ENCODE measurements at regions not wholly inside any gene's neighbourhood (a gene's known extent, or its start where the extent isn't known, plus 50 kb on each side); places are given as distances from the start of the nearest gene placed in this dataset.
"Not testable (repeated sequence)": the region's sequence is repeated elsewhere in the genome, so short reads cannot be mapped to it uniquely, and the experiment has no call there.

DNA sequence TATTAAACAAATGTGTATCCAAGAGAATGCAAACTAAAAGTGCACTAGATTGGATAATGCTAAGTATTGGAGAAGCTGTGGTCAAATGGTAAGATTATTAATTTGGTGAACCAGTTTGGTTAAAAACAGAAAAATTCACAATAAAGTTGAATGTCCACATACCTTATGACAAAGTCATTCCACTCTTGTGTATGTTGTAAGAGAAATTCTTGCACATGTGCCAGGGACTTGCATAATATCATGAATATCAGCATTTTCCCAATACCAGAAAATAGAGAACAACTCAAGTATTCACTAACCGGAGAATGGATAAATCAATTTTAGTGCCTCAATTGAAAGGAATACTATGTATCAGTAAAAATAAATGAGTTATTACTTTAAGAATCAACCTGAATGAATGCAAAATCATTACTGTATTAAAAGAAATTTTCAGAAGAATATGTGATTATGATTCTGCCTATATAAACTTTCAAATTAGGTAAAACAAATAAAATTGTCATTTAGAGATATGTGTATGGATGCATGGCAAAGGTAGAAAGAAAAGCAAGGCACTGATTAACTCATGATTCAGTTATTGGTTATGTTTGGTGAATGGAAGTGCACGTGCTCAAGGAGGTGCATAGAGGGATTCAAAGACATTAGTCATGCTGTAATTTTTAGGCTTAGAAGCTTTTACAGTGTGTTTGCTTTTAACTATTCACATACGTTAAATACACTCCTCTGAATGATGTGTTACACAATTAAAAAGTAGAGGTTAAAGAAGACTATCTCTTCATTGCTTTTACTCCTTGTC is 217.4 kb upstream of the KCNK2 start:
- WGBS = 67% methylated on average over 3 of the region's 3 CpGs
- H3K4me1 ChIP-seq (ENCODE audit: control insufficient read depth in 4 of 4, insufficient read depth in 4 of 4, low read length in 3 of 4) = no peaks in the 10 kb centered on the region
- DNase-seq (ENCODE audit: low spot score) = no peak
- peaks cover 0 to 3% (median 0%) of the 10 kb centered on the region in 4 donors for H3K27me3 ChIP-seq (ENCODE audit: control insufficient read depth in 4 of 4, insufficient read depth in 4 of 4, low read length in 3 of 4)
- no peaks in the 10 kb centered on the region for H3K36me3 ChIP-seq (ENCODE audit: control insufficient read depth in 4 of 4, insufficient read depth in 3 of 4, low read depth in 1 of 4, low read length in 3 of 4)
- H3K9me3 ChIP-seq (ENCODE audit: control insufficient read depth in 4 of 4, low read length in 3 of 4) = no peaks in the 10 kb centered on the region
- H3K4me3 ChIP-seq (ENCODE audit: low read depth in 1 of 3, low read length in 3 of 3) = no peak overlapping the region
- no peak for TF ChIP-seq EGR1 (IDR thresholded peaks at IDR 0.05; ENCODE audit: low read depth in 2 of 2)
- no peak for TF ChIP-seq HNF4G (IDR thresholded peaks at IDR 0.05)
- TF ChIP-seq FOXA2 (IDR thresholded peaks at IDR 0.05) = no peak
- TF ChIP-seq HNF4A (conservative IDR thresholded peaks at IDR 0.05) = no peak
- TF ChIP-seq NR2F2 (IDR thresholded peaks at IDR 0.05) = no peak
- TF ChIP-seq TAF1 (conservative IDR thresholded peaks at IDR 0.05) = no peak
- TF ChIP-seq, protein P1, sequence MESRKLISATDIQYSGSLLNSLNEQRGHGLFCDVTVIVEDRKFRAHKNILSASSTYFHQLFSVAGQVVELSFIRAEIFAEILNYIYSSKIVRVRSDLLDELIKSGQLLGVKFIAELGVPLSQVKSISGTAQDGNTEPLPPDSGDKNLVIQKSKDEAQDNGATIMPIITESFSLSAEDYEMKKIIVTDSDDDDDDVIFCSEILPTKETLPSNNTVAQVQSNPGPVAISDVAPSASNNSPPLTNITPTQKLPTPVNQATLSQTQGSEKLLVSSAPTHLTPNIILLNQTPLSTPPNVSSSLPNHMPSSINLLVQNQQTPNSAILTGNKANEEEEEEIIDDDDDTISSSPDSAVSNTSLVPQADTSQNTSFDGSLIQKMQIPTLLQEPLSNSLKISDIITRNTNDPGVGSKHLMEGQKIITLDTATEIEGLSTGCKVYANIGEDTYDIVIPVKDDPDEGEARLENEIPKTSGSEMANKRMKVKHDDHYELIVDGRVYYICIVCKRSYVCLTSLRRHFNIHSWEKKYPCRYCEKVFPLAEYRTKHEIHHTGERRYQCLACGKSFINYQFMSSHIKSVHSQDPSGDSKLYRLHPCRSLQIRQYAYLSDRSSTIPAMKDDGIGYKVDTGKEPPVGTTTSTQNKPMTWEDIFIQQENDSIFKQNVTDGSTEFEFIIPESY (IDR thresholded peaks at IDR 0.05) = no peak
- no peak for TF ChIP-seq RXRA (IDR thresholded peaks at IDR 0.05)
- TF ChIP-seq, protein P2, sequence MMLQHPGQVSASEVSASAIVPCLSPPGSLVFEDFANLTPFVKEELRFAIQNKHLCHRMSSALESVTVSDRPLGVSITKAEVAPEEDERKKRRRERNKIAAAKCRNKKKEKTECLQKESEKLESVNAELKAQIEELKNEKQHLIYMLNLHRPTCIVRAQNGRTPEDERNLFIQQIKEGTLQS (IDR thresholded peaks at IDR 0.05) = no peak
- TF ChIP-seq, protein P3, sequence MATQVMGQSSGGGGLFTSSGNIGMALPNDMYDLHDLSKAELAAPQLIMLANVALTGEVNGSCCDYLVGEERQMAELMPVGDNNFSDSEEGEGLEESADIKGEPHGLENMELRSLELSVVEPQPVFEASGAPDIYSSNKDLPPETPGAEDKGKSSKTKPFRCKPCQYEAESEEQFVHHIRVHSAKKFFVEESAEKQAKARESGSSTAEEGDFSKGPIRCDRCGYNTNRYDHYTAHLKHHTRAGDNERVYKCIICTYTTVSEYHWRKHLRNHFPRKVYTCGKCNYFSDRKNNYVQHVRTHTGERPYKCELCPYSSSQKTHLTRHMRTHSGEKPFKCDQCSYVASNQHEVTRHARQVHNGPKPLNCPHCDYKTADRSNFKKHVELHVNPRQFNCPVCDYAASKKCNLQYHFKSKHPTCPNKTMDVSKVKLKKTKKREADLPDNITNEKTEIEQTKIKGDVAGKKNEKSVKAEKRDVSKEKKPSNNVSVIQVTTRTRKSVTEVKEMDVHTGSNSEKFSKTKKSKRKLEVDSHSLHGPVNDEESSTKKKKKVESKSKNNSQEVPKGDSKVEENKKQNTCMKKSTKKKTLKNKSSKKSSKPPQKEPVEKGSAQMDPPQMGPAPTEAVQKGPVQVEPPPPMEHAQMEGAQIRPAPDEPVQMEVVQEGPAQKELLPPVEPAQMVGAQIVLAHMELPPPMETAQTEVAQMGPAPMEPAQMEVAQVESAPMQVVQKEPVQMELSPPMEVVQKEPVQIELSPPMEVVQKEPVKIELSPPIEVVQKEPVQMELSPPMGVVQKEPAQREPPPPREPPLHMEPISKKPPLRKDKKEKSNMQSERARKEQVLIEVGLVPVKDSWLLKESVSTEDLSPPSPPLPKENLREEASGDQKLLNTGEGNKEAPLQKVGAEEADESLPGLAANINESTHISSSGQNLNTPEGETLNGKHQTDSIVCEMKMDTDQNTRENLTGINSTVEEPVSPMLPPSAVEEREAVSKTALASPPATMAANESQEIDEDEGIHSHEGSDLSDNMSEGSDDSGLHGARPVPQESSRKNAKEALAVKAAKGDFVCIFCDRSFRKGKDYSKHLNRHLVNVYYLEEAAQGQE (IDR thresholded peaks at IDR 0.05) = no peak
- no peak for TF ChIP-seq RAD21 (IDR thresholded peaks at IDR 0.05)
- no peak for TF ChIP-seq JUND (IDR thresholded peaks at IDR 0.05)
- no peak for TF ChIP-seq YY1 (IDR thresholded peaks at IDR 0.05)
- TF ChIP-seq FOXA1 (IDR thresholded peaks at IDR 0.05) = no peak
- TF ChIP-seq SP1 (IDR thresholded peaks at IDR 0.05) = no peak
- no peak overlapping the region for H3K9ac ChIP-seq (ENCODE audit: low read depth in 1 of 2, low read length in 2 of 2)
- no peak overlapping the region for H3K27ac ChIP-seq (ENCODE audit: low read depth in 1 of 2, low read length in 2 of 2)

DNA sequence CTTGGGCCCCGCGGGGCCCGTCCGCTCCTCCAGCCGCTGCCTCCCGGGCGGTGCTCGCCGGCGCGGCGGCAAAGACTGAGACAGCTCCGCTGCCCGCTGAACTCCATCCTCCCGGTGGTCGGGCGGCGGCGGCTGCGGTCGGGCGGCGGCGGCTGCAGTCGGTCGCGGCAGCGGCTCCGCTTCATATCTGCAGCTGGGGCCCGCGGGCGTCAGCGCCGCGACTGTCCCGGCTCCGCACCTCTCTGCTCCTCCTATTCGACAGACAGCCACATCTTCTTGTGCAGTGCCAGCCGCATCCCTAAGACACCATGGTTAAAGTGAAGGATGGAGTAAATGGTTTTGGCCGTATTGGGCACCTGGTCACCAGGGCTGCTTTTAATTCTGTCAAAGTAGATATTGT is 212.1 kb upstream of the KCNK2 start:
- H3K27me3 ChIP-seq (ENCODE audit: control insufficient read depth in 4 of 4, insufficient read depth in 4 of 4, low read length in 3 of 4); H3K36me3 ChIP-seq (ENCODE audit: control insufficient read depth in 4 of 4, insufficient read depth in 3 of 4, low read depth in 1 of 4, low read length in 3 of 4); H3K4me3 ChIP-seq (ENCODE audit: low read depth in 1 of 3, low read length in 3 of 3); H3K27ac ChIP-seq (ENCODE audit: low read depth in 1 of 2, low read length in 2 of 2); H3K4me1 ChIP-seq (ENCODE audit: control insufficient read depth in 4 of 4, insufficient read depth in 4 of 4, low read length in 3 of 4); DNase-seq (ENCODE audit: low spot score); H3K9ac ChIP-seq (ENCODE audit: low read depth in 1 of 2, low read length in 2 of 2); H3K9me3 ChIP-seq (ENCODE audit: control insufficient read depth in 4 of 4, low read length in 3 of 4): not testable (repeated sequence)
- 98% methylated on average over 40 of the region's 40 CpGs for WGBS

Data from liver (tissue), 7 donors.